Neural crest cell (in vitro differentiated cells): ENCODE measurements at regions not wholly inside any gene's neighbourhood (a gene's known extent, or its start where the extent isn't known, plus 50 kb on each side); places are given as distances from the start of the nearest gene placed in this dataset.

ENCODE experiments used
- DNase-seq: peaks from one replicate; pipeline ENCODE4 v3.0.0; 2021; ENCODE audit warnings: low read depth, mixed read lengths, low spot score
- H3K27ac Mint-ChIP-seq: one replicate; pipeline ENCODE4 v1.8.0; 2021; ENCODE audit warnings: mild to moderate bottlenecking, mixed read lengths; ENCODE audit not compliant: unreplicated experiment
- H3K27me3 Mint-ChIP-seq: 2 replicates; pipeline ENCODE4 v1.8.0; 2021; ENCODE audit warnings: low read depth, mild to moderate bottlenecking, mixed read lengths
- H3K36me3 Mint-ChIP-seq: 2 replicates; pipeline ENCODE4 v1.8.0; 2021; ENCODE audit warnings: low read depth, mild to moderate bottlenecking, mixed read lengths
- H3K4me1 Mint-ChIP-seq: 2 replicates; pipeline ENCODE4 v1.8.0; 2021; ENCODE audit warnings: mixed read lengths
- H3K4me3 Mint-ChIP-seq: one replicate; pipeline ENCODE4 v1.8.0; 2021; ENCODE audit warnings: mild to moderate bottlenecking, mixed read lengths
- H3K9me3 Mint-ChIP-seq: 2 replicates; pipeline ENCODE4 v1.8.0; 2021; ENCODE audit warnings: mixed read lengths
- TF ChIP-seq, protein P1 (sequence below): fragments of 200-600 bp; sonication (generic); conservative IDR thresholded peaks from 2 replicates; pipeline ENCODE4 v1.5.0; 2021; ENCODE audit warnings: antibody characterized with exemption, mild to moderate bottlenecking

DNA sequence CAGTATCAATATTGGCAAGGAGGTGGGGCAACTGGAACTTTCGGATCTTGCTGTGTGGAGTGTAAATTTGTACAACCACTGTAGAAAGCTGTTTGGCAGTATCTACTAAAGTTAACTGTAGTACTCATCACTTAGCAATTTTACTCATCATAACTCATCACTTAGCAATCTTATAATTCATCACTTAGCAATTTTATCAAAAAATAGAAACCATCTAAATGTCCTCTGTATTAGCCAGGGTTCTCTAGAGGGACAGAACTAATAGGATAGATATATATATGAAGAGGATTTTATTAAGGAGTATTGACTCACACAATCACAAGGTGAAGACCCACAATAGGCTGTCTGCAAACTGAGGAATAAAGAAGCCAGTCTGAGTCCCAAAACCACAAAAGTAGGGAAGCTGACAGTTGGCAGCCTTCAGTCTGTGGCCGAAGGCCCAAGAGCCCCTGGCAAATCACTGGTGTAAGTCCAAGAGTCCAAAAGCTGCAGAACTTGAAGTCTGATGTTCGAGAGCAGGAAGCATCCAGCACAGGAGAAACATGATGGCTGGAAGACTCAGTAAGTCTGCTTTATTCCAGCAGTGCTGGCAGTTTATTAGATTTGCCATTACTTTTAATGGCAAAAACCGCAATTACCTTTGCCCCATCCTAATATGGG, 92.9 kb upstream of the USP47 start:
- Mint-ChIP-seq H3K36me3 (peaks cover 5% of the 10 kb centered on the region), H3K27me3 (no peaks in the 10 kb centered on the region), H3K27ac (no peak overlapping the region), H3K9me3 (peaks cover 8% of the 10 kb centered on the region), H3K4me1 (peaks cover 3% of the 10 kb centered on the region), H3K4me3 (no peak overlapping the region)
- no peak for DNase-seq
- TF ChIP-seq, protein P1, sequence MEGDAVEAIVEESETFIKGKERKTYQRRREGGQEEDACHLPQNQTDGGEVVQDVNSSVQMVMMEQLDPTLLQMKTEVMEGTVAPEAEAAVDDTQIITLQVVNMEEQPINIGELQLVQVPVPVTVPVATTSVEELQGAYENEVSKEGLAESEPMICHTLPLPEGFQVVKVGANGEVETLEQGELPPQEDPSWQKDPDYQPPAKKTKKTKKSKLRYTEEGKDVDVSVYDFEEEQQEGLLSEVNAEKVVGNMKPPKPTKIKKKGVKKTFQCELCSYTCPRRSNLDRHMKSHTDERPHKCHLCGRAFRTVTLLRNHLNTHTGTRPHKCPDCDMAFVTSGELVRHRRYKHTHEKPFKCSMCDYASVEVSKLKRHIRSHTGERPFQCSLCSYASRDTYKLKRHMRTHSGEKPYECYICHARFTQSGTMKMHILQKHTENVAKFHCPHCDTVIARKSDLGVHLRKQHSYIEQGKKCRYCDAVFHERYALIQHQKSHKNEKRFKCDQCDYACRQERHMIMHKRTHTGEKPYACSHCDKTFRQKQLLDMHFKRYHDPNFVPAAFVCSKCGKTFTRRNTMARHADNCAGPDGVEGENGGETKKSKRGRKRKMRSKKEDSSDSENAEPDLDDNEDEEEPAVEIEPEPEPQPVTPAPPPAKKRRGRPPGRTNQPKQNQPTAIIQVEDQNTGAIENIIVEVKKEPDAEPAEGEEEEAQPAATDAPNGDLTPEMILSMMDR: no peak

- Mint-ChIP-seq H3K27ac (no peak overlapping the region), H3K4me1 (peaks cover 15% of the 10 kb centered on the region), H3K27me3 (no peaks in the 10 kb centered on the region), H3K4me3 (no peak overlapping the region), H3K36me3 (peaks cover 5% of the 10 kb centered on the region), H3K9me3 (peaks cover 8% of the 10 kb centered on the region)
- TF ChIP-seq, protein P1: no peak
- no peak for DNase-seq
These were observed 94.2 kb upstream of the USP47 start for GRCh38 chr11:11747570-11747969.

- DNase-seq: no peak
- H3K4me1 Mint-ChIP-seq: peaks cover 21% of the 10 kb centered on the region
- H3K36me3 Mint-ChIP-seq: peaks cover 5% of the 10 kb centered on the region
- H3K27ac Mint-ChIP-seq: no peak overlapping the region
- no peak overlapping the region for H3K4me3 Mint-ChIP-seq
- H3K27me3 Mint-ChIP-seq: no peaks in the 10 kb centered on the region
- H3K9me3 Mint-ChIP-seq: peaks cover 8% of the 10 kb centered on the region
- TF ChIP-seq, protein P1: no peak
These were observed 95.3 kb upstream of the USP47 start for GRCh38 chr11:11746449-11746848.

GRCh38 chr11:11743216-11743615, 98.6 kb upstream of the USP47 start:
- TF ChIP-seq, protein P1: no peak
- H3K4me1 Mint-ChIP-seq: peaks cover 21% of the 10 kb centered on the region
- peaks cover 2% of the 10 kb centered on the region for H3K36me3 Mint-ChIP-seq
- peaks cover 2% of the 10 kb centered on the region for H3K9me3 Mint-ChIP-seq
- H3K4me3 Mint-ChIP-seq: no peak overlapping the region
- H3K27ac Mint-ChIP-seq: no peak overlapping the region
- no peak for DNase-seq
- H3K27me3 Mint-ChIP-seq: no peaks in the 10 kb centered on the region

GRCh38 chr11:11742486-11742885, 99.3 kb upstream of the USP47 start:
- peaks cover 2% of the 10 kb centered on the region for H3K36me3 Mint-ChIP-seq
- H3K27ac Mint-ChIP-seq: no peak overlapping the region
- no peaks in the 10 kb centered on the region for H3K27me3 Mint-ChIP-seq
- TF ChIP-seq, protein P1: no peak
- H3K4me1 Mint-ChIP-seq: peaks cover 21% of the 10 kb centered on the region
- H3K9me3 Mint-ChIP-seq: peaks cover 2% of the 10 kb centered on the region
- no peak overlapping the region for H3K4me3 Mint-ChIP-seq
- DNase-seq: no peak
